Left ventricle myocardium inferior (tissue), 1 donor: ENCODE measurements at regions not wholly inside any gene's neighbourhood (a gene's known extent, or its start where the extent isn't known, plus 50 kb on each side); places are given as distances from the start of the nearest gene placed in this dataset.

Source experiments
- DNase-seq: peaks from one replicate; pipeline ENCODE4 v3.0.0-alpha.2; 2020
- H3K27ac ChIP-seq: fragments of 200-600 bp; replicated peaks from 2 replicates; pipeline ENCODE4 v1.8.0; 2021
- H3K27me3 ChIP-seq: fragments of 200-600 bp; 2 replicates; pipeline ENCODE4 v1.8.0; 2021; ENCODE audit warnings: low read depth
- H3K36me3 ChIP-seq: fragments of 200-600 bp; 2 replicates; pipeline ENCODE4 v1.8.0; 2021
- H3K4me1 ChIP-seq: fragments of 200-600 bp; 2 replicates; pipeline ENCODE4 v1.8.0; 2021
- H3K4me3 ChIP-seq: fragments of 200-600 bp; 2 replicates; pipeline ENCODE4 v1.8.0; 2021; ENCODE audit warnings: mild to moderate bottlenecking, moderate library complexity
- H3K9me3 ChIP-seq: fragments of 200-600 bp; replicated peaks from 2 replicates; pipeline ENCODE4 v1.8.0; 2021
- CTCF ChIP-seq: fragments of 200-600 bp; IDR thresholded peaks from 2 replicates; pipeline ENCODE4 v1.8.0; 2021; ENCODE audit warnings: antibody characterized with exemption, mild to moderate bottlenecking, borderline replicate concordance
- intact Hi-C: fragments of 100-400 bp; cut with micrococcal nuclease; formaldehyde crosslinking; loops from one replicate; pipeline ENCODE4 v1.11.0; 2022
- donor health status: DM: no; HTN: yes; CAD: no; lungs with severe emphysema.

GRCh38 chr14:71175491-71175890 is 268.2 kb downstream of the PCNX1 start:
- intact Hi-C loops = no loop called here
- Histone ChIP-seq H3K27me3 (peaks cover 25% of the 10 kb centered on the region), H3K4me1 (no peaks in the 10 kb centered on the region), H3K27ac (no peak overlapping the region), H3K4me3 (no peak overlapping the region), H3K9me3 (no peaks in the 10 kb centered on the region), H3K36me3 (no peaks in the 10 kb centered on the region)
- no peak for DNase-seq
- no peak for TF ChIP-seq CTCF

DNA sequence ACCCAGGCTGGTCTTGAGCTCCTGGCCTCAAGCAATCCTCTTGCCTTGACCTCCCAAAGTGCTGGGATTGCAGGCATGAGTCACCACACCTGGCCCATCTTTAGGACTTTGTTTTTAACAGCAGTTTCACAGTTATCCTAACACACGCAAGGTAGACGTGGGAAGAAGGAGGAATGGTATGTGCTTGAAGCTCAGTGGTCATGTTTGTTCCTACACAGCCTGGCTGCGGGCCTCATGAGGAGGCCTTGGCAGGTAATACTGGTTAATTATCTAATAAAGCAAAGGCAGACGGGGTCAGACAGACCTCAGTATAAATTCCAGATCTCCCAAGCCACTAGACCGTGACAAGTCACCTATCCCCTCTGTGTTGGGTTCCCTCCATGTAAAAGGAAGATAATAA is 271.8 kb downstream of the PCNX1 start:
- peaks cover 9% of the 10 kb centered on the region for H3K27me3 ChIP-seq
- H3K4me3 ChIP-seq = no peak overlapping the region
- no peak for TF ChIP-seq CTCF
- intact Hi-C loops = no loop called here
- H3K4me1 ChIP-seq = no peaks in the 10 kb centered on the region
- no peaks in the 10 kb centered on the region for H3K36me3 ChIP-seq
- DNase-seq = no peak
- no peak overlapping the region for H3K27ac ChIP-seq
- H3K9me3 ChIP-seq = no peaks in the 10 kb centered on the region

DNA sequence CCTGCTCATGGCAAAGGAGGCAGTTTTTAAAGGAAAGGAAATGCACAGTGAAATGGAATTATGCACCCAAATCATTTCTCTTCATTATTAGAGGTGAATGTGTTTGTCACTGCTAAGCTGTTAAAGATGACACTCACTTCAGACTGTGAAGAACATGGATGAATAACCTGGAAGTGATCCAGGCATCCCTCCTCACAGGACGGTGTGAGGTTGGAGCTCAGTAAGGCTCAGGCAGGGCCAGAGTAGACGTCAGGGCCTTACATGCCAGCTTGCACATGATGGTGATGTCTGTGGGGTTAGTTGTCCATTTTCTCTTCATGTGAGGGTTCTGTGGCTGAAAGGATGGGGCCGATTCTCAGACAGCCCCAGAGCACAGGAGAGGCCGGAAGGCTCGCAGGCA is 273.1 kb downstream of the PCNX1 start:
- no peak overlapping the region for H3K4me3 ChIP-seq
- DNase-seq = no peak
- no peaks in the 10 kb centered on the region for H3K36me3 ChIP-seq
- intact Hi-C loops = no loop called here
- H3K9me3 ChIP-seq = no peaks in the 10 kb centered on the region
- H3K27ac ChIP-seq = no peak overlapping the region
- H3K27me3 ChIP-seq = peaks cover 12% of the 10 kb centered on the region
- TF ChIP-seq CTCF = no peak
- H3K4me1 ChIP-seq = no peaks in the 10 kb centered on the region

GRCh38 chr14:71181215-71182003 is 274.1 kb downstream of the PCNX1 start:
- Histone ChIP-seq H3K4me1 (no peaks in the 10 kb centered on the region), H3K27me3 (peaks cover 22% of the 10 kb centered on the region), H3K27ac (no peak overlapping the region), H3K36me3 (no peaks in the 10 kb centered on the region), H3K4me3 (no peak overlapping the region), H3K9me3 (no peaks in the 10 kb centered on the region)
- DNase-seq = no peak
- intact Hi-C loops = no loop called here
- no peak for TF ChIP-seq CTCF

DNA sequence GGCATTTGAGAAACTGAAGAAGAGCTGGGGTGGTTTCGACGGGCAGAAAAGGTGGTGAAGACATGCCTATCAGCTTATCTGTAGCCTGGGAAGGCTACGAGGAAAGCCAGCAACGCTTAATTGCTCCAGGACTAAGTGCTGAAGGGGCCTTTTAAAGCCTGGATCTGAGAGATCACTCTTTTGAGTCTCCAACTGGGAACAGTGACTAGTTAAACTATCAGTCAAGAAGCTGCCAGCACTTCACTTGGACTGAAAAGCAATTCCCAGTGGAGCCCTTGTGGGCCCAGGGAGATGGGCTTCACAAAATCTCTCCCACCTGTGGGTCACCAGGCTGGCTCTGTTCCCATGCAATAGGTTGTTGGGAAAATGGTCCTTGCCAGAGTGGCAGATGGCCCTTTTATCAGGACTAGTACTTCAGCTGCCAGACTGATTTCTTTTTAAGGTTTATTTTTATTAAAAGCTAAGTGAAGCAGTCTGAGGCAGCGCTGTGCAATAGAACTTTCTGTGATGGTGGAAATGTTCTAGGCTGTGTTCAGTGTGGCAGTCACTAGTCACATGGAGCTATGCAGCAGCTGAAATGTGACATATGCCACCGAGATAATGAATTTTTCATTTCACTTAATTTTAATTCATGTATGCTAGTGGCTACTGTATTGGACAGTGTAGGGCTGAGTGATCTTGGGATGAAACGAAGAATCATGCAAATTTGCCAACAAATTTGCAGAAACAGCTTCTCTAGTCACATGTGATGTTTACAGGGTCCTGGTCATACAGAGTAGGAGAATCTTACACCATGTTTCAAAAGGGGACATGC is 276.8 kb downstream of the PCNX1 start:
- H3K27me3 ChIP-seq = peaks cover 30% of the 10 kb centered on the region
- TF ChIP-seq CTCF = no peak
- intact Hi-C loops = no loop called here
- H3K36me3 ChIP-seq = no peaks in the 10 kb centered on the region
- H3K27ac ChIP-seq = no peak overlapping the region
- H3K9me3 ChIP-seq = no peaks in the 10 kb centered on the region
- H3K4me1 ChIP-seq = no peaks in the 10 kb centered on the region
- H3K4me3 ChIP-seq = no peak overlapping the region
- DNase-seq = no peak
